EL (cell line): ENCODE measurements at regions not wholly inside any gene's neighbourhood (a gene's known extent, or its start where the extent isn't known, plus 50 kb on each side); places are given as distances from the start of the nearest gene placed in this dataset.

Source experiments
- DNase-seq: peaks from one replicate; pipeline ENCODE4 v3.0.0-alpha.2; 2016

DNA sequence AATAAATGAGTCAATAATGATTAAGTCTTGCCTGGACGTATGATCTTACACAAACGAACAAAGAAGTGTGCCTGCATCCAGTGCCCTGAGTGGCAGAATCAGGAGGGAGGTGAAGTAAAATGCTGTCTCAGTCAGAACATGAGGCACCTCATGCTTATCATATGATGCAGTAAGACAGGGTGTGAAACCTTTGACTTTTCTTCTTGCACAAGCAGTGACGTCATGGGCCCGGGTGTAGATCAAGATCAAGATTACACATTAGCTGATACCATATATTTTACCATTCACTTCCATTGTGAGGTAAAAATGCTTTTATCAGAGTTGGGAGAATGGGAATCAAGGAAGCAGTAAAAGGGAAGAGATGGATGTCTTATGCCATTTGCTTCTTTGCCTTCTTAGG is 291.6 kb upstream of the PLSCR5 start:
- peak; percentile 14 for DNase-seq

DNA sequence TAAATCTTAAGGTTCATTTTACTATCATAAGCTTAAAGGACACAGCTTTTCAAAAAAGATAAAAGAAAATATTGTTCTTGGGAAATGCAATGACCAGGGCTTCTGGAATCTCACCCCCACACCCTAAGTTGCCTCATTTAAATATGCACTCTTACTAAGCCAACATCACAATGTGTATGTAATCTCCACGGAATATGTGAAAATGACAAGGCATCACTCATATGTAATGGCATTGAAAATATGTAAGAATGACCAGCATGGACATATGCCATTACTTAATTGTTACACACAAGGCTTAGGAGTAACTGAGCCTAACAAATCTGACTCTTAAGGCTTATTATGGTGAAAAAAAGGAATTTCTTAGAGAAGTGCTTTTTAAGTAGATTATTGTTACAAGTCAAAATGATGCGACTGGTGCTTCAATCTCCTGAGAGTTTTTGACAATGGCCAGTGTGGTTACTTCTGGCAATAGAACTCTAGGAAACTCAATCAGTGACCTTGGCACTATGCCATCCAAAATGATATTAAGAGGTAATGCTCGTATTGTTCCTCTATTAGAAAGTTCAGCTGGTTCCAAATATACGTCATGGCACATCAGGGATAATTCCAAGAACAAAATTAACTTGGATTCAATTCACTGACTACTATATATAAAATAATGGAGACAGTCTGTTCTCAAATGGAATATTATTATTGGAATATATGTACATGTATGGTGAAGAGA is 290.0 kb upstream of the PLSCR5 start:
- DNase-seq, result peak; percentile 84

DNA sequence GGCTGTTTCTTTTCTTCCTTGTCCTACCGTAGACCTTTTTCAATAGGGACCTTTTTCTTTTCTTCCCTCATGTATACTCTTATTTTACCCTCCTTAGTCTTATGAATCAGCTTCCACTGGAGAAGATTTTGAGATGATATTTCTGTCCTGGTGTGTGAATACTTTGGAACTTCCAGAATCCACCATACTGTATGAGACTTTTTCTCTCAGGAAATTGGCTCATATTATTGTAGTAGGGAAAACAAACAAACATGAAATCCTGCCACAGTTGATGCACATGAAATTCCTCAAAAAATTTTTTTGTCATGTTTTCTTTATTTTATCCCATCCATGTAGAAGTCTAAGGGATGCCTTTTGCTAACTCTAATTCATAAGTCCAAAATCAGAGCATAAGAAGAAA is 289.3 kb upstream of the PLSCR5 start:
- DNase-seq, result peak; percentile 18

DNA sequence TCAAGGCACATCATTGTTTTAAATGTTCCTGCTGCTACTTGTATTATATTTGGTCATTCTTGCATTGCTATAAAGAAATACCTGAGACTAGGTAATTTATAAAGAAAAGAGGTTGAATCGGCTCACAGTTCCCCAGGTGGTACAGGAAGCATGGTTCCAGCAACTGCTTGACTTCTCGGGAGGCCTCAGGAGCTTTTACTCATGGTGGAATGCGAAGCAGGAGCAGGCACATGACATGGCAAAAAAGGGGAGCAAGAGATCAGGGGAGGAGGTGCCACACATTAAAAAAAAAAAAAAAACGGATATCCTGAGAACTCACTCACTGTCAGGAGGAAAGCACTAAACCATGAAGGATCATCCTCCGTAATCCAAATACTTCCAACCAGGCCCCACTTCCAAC is 286.9 kb upstream of the PLSCR5 start:
- no peak for DNase-seq

DNA sequence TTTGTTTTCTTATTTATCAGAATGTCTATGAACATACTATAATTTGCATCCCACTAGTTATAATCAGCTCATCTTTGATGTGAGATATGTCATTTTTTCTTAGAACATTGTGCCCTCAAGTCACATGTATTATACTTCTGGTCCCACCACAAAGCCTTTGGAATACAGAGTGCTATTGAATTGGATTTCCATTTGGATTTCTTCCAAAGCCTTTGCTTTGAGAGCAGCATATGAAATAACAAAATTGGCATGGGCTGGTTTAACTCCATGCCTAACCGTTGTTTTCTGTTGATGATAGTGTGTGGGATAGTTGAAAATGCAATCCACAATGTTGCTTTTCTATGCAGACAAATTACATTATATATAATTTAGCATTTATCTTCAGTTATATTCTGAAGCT is 284.5 kb upstream of the PLSCR5 start:
- DNase-seq, result no peak

DNA sequence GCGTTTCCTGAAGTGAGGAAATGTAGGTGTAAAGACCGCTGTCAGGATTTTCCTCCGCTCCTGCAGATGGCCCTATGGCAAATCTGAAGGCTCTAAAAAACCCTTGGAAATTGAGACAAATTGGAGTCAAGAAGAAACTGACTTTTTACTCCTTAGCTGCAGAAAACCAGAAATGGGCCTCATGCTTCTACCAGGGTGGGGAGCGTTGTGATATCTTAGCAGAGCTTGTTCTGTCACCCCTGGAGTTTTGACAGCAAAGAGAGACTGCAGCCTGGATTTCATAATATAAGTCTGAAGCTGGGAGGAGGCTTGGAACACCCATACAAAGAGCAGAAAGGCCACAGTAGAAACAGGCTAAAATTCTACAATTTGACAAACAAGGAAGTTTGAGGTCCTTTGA is 283.0 kb upstream of the PLSCR5 start:
- no peak for DNase-seq

DNA sequence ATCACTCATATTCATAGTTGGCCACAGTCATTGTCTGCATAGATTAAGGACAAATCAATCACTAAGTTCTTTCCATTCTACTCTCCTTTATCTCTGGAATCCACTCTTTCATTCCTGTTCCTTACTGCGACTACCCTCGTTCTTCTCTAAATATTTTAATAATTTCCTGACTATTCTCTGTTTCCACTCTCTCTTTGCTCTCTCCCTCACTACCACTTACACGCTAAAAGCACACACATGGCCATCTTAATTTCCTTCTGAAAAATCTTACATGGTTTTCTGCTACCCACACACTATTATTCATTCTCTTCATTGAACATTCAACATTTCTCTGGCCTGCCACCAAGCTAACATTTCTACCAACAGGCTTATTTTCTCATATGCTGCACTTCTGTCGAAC is 279.6 kb upstream of the PLSCR5 start:
- no peak for DNase-seq

DNA sequence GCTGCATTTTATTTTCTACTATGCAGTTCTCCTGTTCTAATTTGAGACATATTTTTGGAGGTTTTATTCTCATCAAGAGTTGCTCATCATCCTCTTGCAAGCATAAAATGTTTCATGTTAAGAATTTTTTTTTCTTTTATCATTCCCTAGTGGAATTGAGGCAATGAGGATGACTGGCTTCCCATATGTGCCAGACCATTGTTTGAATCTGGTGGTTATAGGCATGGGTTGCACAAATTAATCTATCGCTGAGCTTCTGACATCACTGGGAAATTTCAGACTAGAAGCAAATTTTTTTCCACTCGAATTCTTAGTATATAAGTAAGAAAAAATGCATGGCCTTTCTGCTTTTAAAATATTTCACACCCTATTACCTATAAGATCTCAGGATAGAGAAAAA is 279.1 kb upstream of the PLSCR5 start:
- DNase-seq, result no peak

DNA sequence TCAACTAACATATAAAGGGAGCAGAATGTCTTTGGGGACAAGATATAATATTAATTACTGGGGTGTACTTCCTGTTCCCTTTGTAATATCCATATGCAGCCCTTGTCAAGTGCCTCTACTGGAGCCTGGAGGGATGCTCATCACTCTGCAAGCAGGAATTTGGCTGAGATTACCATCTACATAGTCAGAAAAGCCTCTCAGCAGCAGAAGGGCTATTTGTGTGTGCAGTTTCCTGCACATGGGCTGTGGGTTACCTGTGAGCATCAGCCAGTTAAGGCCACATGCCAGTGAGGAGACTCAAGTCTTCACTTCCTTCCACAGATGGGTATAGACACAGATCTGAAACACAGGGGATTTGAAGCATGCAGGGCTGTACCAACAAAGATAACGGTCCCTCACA is 278.1 kb upstream of the PLSCR5 start:
- DNase-seq, result no peak

DNA sequence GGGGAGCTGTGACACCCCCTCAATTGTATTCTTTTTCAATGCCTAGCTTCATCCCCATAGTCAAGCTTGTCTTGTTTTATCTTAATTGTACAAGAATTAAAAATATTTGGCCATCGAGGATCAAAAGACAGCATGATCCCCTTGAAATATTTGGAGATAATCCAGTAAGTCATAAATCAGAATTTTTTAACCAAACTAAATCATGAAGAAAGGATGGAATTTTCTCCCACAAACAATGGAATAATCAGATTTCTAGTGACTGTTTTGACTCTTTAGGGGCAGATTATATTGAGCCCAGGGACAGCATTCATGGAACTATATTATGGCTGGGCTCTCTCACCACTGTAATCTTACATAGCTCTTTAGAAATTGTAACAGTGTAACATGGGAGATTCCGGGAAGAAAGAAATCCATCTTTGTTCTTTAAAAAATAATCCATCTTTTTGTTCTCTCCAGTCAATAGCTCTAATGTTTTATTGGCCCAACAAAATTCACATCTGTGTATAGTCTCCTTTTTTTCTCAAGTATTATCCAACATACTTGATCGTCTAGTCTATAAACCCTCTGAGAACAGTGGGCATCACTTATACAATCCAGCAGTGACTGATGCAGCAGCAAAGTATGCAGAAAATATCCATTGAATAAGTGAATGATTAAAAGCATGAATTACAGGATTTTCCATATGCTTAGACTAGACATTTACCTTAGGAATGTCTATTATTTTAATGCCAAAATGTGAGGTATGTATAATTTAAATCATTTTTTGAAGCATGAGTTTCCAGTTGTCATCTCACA is 277.0 kb upstream of the PLSCR5 start:
- DNase-seq, result no peak

DNA sequence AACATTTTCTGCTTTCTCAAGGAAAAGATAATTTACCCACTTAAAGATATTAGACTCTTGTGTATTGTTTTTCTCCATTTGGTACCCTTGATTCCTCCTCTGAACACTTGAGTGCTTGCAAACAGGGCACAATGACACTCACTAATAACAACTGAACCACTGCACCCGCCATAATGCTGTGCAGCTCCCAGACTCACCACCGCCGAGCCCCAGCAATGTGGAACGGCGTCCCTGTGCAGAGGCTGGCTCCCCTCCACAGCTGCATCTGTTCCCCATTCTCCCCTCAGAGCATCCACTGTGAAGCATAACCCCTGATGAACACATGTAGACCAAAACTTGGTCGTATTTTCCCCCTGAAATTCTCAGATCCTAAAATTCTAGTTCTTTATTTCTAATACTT is 276.2 kb upstream of the PLSCR5 start:
- DNase-seq, result no peak

DNA sequence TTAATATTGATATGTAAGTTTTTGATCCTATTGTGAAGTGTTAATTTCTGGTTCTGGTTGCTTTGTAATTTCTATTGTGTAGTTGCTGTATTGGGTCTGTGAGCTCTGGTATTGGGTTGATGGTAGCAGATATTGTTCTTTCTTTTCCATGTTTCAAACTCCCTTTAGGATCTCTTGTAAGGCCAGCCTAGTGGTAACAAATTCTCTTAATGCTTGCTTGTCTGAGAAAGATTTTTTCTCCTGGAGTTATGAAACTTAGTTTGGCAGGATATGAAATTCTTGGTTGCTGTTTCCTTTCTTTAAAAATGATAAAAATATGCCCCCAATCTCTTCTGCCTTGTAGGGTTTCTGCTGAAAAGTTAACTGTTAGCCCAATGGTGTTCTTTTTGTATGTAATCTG is 268.6 kb upstream of the PLSCR5 start:
- DNase-seq, result no peak

DNA sequence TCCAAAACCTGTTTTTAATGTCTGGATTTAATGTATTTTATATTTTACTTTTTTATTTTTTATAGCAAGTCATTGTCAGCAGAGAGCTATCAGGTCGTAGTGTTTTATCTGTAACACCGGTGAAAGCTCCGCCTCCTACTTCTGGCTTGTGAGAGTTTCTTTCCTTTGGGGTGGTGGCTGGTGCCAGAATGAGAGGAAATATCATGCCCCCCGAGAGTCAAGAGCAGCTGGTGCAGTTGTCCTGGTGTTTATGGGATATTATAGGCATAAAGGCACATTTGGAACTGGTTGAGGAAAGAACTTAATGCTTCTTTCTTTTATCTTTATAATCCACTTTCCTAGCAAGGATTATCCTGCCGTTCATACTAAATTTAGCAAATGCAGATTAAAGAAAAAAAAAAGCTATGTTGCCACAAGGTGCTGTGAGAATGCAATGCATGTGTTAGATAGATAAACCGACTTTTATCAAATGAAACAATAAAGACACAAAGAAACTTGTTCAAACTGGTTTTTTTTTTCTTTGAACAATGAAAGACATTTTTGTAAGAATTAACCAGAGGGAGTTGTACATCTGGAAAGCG is 260.1 kb upstream of the PLSCR5 start:
- no peak for DNase-seq

DNA sequence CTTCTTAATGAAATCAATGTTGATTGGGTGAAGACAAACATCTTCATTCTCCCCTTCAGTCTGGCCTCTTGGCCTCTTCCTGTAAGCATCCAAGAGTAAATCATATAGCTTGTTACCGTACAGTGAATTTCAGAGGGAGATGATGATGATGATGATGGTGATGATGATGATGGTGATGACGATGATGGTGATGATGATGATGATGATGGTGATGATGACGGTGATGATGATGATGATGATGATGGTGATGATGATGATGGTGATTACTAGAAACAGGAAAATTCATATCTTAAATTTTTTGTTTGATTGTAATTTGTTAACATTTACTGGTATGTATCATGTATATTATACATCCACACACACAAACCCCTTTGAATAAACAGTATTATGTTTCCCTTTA is 256.1 kb upstream of the PLSCR5 start:
- DNase-seq, result no peak

DNA sequence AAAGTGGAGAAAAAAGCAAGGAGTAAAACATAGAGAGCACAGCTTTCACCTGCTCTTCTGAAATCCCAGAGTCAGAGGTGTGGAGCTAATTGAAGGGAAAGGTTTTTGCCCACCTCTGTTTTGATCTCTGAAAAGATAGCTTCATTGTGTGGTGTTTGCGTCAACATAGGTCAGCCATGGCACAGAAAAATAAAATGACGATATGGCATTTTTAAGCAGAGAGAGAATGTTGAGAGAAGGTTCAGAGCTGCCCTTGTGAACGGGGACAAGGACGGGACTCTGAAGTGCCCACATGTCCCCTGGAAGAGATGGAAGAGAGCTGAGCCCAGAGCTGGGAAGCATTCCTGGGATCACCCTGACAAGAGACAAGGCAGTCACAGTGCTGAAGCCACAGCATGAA is 249.4 kb upstream of the PLSCR5 start:
- DNase-seq, result no peak

DNA sequence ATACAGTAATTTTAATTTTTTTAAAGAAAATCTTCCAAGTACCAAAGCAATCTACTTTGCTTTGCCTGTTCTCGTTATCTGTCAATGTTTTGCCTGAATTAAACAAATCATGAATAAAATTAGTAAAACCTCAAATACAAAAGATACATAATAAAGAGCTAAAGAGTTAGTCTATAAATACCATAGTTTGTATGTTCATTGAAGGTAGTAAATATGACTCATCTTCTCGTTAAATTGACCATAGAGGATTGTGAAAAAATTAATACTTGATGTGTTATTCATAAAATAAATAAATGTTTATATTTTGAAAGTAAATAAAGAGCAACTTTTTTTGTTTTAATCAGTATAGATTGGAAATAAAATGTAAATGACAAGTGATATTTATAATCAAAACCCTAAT is 246.5 kb upstream of the PLSCR5 start:
- DNase-seq, result peak; percentile 9

DNA sequence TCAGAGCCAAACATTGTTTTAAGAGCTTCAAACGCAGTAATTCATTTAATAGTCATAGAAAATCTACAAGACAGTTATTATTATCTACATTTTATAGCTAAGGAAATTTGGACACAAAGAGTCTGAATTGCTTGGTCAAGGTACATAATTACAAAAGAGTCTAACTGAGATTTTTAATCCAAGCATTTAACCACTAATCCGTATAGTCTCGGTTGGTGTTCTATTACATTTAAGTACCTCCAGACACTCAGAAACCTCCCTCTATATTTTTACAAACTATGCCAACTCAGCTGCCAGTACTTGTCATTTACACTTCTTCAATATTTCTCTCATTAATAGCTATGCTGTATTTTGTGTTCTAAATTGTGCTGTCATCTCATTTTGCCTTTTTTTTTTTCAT is 240.2 kb upstream of the PLSCR5 start:
- no peak for DNase-seq

DNA sequence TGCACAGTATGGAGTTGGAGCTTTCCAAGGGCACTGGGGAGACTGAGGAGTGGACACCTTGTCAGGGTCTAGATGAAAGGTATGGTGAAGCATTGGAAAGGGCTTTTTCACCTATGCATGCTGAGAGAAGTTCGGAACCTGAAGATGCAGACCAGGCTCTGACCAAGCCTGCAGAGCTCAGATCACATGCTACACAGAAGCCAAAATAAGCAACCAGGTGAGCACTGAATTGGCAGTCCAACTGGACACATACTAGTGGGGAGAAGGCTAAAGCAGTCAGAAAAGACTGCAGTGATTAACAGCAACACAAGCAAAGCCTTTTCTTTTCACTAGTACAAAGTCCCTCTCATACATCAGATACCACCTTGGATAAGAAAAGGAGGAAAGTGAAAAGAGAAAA is 238.3 kb upstream of the PLSCR5 start:
- no peak for DNase-seq

DNA sequence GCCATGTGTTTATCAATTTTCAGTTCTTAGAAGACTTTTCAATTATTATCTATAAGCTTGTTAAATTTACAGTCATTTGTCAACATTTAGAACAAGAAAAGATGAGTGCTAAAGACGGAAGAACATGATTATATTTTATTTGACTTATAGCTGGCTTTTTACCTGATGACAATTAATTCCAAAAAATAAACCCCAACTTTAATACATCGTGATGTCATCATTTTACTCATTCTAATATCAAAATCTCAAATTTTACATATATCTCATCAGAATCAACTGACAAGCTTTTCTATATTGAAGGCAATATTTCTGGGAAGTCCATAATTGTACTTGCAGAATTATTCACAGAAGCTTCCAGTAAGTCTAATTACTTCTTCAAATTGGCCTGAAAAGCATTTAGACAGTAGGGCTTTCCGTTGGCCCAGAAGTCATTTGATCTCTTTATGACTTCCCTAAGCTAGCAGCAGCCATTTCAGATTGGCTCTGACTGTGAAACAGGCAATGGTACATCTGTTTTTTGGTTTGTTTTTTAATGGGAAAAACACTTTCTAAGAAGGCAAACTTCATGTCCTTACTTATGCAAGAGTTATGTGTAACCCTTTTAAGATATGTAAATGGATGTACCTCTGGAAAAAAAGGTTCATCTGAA is 234.7 kb upstream of the PLSCR5 start:
- no peak for DNase-seq

DNA sequence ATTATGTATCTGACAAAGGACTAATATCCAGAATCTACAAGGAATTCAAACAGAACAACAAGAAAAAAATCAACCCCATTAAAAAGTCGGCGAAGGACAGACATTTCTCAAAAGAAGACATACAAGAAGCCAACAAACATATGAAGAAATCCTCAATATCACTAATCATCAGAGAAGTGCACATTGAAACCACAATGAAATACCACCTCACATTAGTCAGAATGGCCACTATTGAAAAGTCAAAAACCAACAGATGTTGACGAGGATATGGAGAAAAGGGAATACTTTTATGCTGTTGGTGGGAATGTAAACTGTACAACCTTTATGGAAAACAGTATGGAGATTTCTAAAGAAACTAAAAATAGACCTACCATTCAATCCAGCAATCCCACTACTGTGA is 233.1 kb upstream of the PLSCR5 start:
- peak; percentile 8 for DNase-seq

DNA sequence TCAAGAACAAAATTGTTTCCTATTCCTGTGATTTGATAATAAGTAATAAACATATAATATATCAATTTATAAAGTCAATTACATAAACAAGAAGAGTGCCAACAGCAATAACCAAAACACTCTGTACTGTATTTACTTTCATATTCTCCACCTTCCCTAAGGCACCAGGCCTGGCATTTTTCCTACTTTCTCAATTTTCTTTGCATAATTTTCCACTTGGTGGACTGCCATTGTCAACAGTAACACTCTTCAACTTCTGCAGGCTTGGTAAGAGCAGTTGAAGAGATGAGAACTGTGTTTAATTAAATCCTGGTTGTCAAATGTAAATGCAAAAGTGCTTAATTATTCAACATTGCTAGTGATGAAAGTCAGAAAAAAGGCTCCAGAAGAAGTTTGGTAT is 229.8 kb upstream of the PLSCR5 start:
- DNase-seq, result no peak

DNA sequence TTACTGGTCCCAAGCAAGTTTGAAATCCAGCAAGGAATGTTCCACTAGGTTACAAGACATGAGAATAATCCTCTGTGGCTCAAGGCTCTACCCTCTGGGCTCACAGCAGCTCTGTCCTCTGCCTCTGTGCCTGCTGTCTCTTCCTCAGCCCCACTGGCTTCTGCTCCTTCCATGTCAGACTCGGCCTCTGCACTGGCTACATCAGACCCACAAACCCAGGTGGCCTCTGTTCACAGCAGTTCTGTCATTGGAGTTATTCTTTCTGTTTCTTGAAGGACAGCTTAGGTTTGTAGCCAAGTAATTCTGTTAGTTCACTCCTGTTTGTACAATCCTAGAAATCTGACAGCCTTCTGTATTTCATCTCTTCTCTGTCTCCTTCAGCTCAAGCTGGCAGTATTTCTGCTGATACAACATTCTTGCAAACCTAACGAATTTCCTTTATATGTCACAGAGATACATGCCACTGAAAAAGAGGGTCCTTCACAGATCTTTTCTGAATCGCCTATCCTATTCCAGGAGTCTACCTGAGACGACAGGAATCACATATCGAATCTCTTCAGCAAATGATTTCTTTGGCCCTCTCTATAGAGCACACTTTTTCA is 227.8 kb upstream of the PLSCR5 start:
- no peak for DNase-seq

DNA sequence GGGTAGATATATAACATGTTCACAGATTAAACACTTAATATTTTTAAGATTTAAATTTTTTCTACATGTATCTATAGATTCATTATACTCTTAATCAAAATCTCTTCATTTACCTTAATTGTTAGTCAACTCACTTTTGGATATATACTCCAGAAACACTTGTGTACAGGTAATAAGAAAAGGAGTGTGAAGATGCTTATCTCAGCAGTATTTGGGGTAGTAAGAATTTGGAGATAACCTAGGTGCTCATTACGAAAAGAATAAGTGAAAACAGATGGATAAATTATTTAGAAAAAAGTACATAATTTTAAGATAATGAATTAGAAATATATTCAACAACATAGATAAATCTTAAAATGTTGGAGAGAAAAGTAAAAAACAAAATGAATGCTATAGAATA is 226.5 kb upstream of the PLSCR5 start:
- no peak for DNase-seq
